GM12878 (cell line): ENCODE measurements at regions not wholly inside any gene's neighbourhood (a gene's known extent, or its start where the extent isn't known, plus 50 kb on each side); places are given as distances from the start of the nearest gene placed in this dataset.

Experiments used
- ATAC-seq: fragments of 200-7000 bp; cut with Tn5 transposase; 3 replicates; pipeline ENCODE4 v1.9.1; 2020; ENCODE audit warnings: mild to moderate bottlenecking, moderate library complexity
- BruUV-seq: library from RNA; stranded (reverse); fragments of 400-500 nt; replicated peaks from 2 replicates; lab custom pipeline; 2021; lab: Mats Ljungman, UMichigan
- CTCF ChIA-PET: fragments of 300-600 bp; sonication (Branson Sonifier 250); formaldehyde crosslinking; extraction: SDS; loops from one replicate; lab custom pipeline; 2021; ENCODE audit warnings: inconsistent platforms; lab: Yijun Ruan, JAX
- POLR2A ChIA-PET: fragments of 350-600 bp; formaldehyde crosslinking; extraction: SDS; loops from one replicate; lab custom pipeline; 2021; ENCODE audit warnings: inconsistent platforms; lab: Charles Lee
- RAD21 ChIA-PET: fragments of 300-600 bp; sonication (Branson Sonifier 250); formaldehyde crosslinking; loops from one replicate; lab custom pipeline; 2023; ENCODE audit warnings: antibody characterized with exemption; ENCODE audit not compliant: unreplicated experiment; lab: Charles Lee
- SMC1A ChIA-PET: fragments of 300-600 bp; sonication (Branson Sonifier 250); formaldehyde crosslinking; loops from one replicate; lab custom pipeline; 2023; ENCODE audit not compliant: unreplicated experiment, uncharacterized antibody; lab: Charles Lee
- DNase-seq: peaks from one replicate; pipeline ENCODE4 v3.0.0-alpha.2; 2011; ENCODE audit warnings: low read depth, low spot score
- FAIRE-seq: peaks from 3 replicates; lab custom pipeline; 2011; peaks lifted over from hg19 to GRCh38; lab: Jason Lieb, UNC
- H2AFZ ChIP-seq: 2 replicates; pipeline ENCODE4 v1.6.0; 2011; ENCODE audit warnings: low read depth, low read length, control low read depth; ENCODE audit not compliant: control insufficient read depth
- H3K27ac ChIP-seq: 2 replicates; pipeline ENCODE4 v1.5.1; 2011; ENCODE audit warnings: control low read depth; ENCODE audit not compliant: control insufficient read depth, insufficient read depth
- H3K27me3 ChIP-seq, 2 experiments: replicated peaks in 1 of 2; 2 replicates each; pipeline versions ENCODE4 v1.6.0 to v1.6.1; 2011; ENCODE audit warnings: low read length in 1 of 2; ENCODE audit not compliant: control insufficient read depth in 2 of 2, insufficient read depth in 2 of 2
- H3K36me3 ChIP-seq, 2 experiments: 2 replicates each; pipeline ENCODE4 v1.5.1; 2011; ENCODE audit warnings: low read length in 1 of 2; ENCODE audit not compliant: control insufficient read depth in 2 of 2, insufficient read depth in 2 of 2
- H3K4me1 ChIP-seq: 2 replicates; pipeline ENCODE4 v1.6.1; 2011; ENCODE audit warnings: mild to moderate bottlenecking, low read length, moderate library complexity, mixed read lengths; ENCODE audit not compliant: control insufficient read depth, insufficient read depth
- H3K4me2 ChIP-seq: 2 replicates; pipeline ENCODE4 v1.6.0; 2011; ENCODE audit warnings: control low read depth; ENCODE audit not compliant: control insufficient read depth, insufficient read depth
- H3K4me3 ChIP-seq: fragments of 200-600 bp; sonication (generic); 2 replicates; pipeline ENCODE4 v1.5.1; 2016
- H3K79me2 ChIP-seq: 2 replicates; pipeline ENCODE4 v1.6.0; 2011; ENCODE audit warnings: low read length; ENCODE audit not compliant: control insufficient read depth, insufficient read depth
- H3K9ac ChIP-seq: 2 replicates; pipeline ENCODE4 v1.8.0; 2011; ENCODE audit warnings: low read length, control low read depth, mixed read lengths; ENCODE audit not compliant: control insufficient read depth, insufficient read depth
- H3K9me3 ChIP-seq: replicated peaks from 3 replicates; pipeline ENCODE4 v1.5.1; 2011; ENCODE audit warnings: mild to moderate bottlenecking, low read length; ENCODE audit not compliant: control insufficient read depth, insufficient read depth
- H4K20me1 ChIP-seq: 2 replicates; pipeline ENCODE4 v1.6.0; 2011; ENCODE audit not compliant: control insufficient read depth, insufficient read depth
- CBX5 ChIP-seq: sonication (generic); IDR thresholded peaks from 2 replicates; pipeline ENCODE4 v1.6.1; 2016; ENCODE audit warnings: low read depth, moderate library complexity, mild to moderate bottlenecking, inconsistent platforms
- EED ChIP-seq: sonication (generic); IDR thresholded peaks from 2 replicates; pipeline ENCODE4 v1.6.1; 2016; ENCODE audit warnings: antibody characterized with exemption, low read depth
- ELK1 ChIP-seq: IDR thresholded peaks from 2 replicates; pipeline ENCODE4 v1.6.1; 2012; ENCODE audit warnings: low read depth, low read length, improper control_type of control experiment
- EP300 ChIP-seq, 2 experiments: fragments of 150-350 bp in 1 of 2; IDR thresholded peaks; 2 replicates each; pipeline ENCODE4 v1.6.1; 2011 to 2012; ENCODE audit warnings: low read depth in 2 of 2, low read length in 2 of 2, borderline replicate concordance in 1 of 2, improper control_type of control experiment in 1 of 2, inconsistent platforms in 1 of 2; ENCODE audit not compliant: control insufficient read depth in 1 of 2
- FOXM1 ChIP-seq: IDR thresholded peaks from 2 replicates; pipeline ENCODE4 v1.6.1; 2012; ENCODE audit warnings: low read depth, mild to moderate bottlenecking, inconsistent platforms, low read length, moderate library complexity
- GABPA ChIP-seq: IDR thresholded peaks from 2 replicates; pipeline ENCODE4 v1.6.1; 2014; ENCODE audit warnings: antibody characterized with exemption, low read depth, mild to moderate bottlenecking, inconsistent platforms
- HCFC1 ChIP-seq: fragments of 150-350 bp; IDR thresholded peaks from 2 replicates; pipeline ENCODE4 v1.6.1; 2014; ENCODE audit warnings: low read length
- IRF3 ChIP-seq: fragments of 450-650 bp; IDR thresholded peaks from 2 replicates; pipeline ENCODE4 v1.6.1; 2014; ENCODE audit warnings: mild to moderate bottlenecking
- MEF2B ChIP-seq: fragments of 450-650 bp; IDR thresholded peaks from 2 replicates; pipeline ENCODE4 v1.6.1; 2018; ENCODE audit warnings: mild to moderate bottlenecking, moderate library complexity; ENCODE audit not compliant: partially characterized antibody, poor library complexity, severe bottlenecking
- NBN ChIP-seq: fragments of 450-650 bp; IDR thresholded peaks from 2 replicates; pipeline ENCODE4 v1.6.1; 2016
- NFYB ChIP-seq: IDR thresholded peaks from 2 replicates; pipeline ENCODE4 v1.6.1; 2011; ENCODE audit warnings: low read depth, mild to moderate bottlenecking, low read length, improper control_type of control experiment, moderate library complexity; ENCODE audit not compliant: insufficient read depth
- NRF1 ChIP-seq: conservative IDR thresholded peaks from 2 replicates; pipeline ENCODE4 v1.6.1; 2011; ENCODE audit warnings: mild to moderate bottlenecking, low read depth, low read length, improper control_type of control experiment
- POLR2A ChIP-seq: IDR thresholded peaks from 2 replicates; pipeline ENCODE4 v1.6.1; 2011; ENCODE audit warnings: low read depth, mild to moderate bottlenecking, low read length
- RB1 ChIP-seq: fragments of 450-650 bp; formaldehyde crosslinking; IDR thresholded peaks from 2 replicates; pipeline ENCODE4 v1.6.1; 2017; ENCODE audit warnings: mild to moderate bottlenecking, borderline replicate concordance
- RBBP5 ChIP-seq: fragments of 200-600 bp; sonication (generic); conservative IDR thresholded peaks from 2 replicates; pipeline ENCODE4 v1.6.1; 2016
- RFX5 ChIP-seq: IDR thresholded peaks from 2 replicates; pipeline ENCODE4 v1.6.1; 2011; ENCODE audit warnings: low read depth, low read length, improper control_type of control experiment
- SIN3A ChIP-seq: IDR thresholded peaks from 2 replicates; pipeline ENCODE4 v1.6.1; 2012; ENCODE audit warnings: low read depth, low read length, improper control_type of control experiment
- SIX5 ChIP-seq: IDR thresholded peaks from 2 replicates; pipeline ENCODE4 v1.6.1; 2011; ENCODE audit warnings: mild to moderate bottlenecking, low read depth, low read length, moderate library complexity; ENCODE audit not compliant: severe bottlenecking
- SREBF2 ChIP-seq: IDR thresholded peaks from 2 replicates; pipeline ENCODE4 v1.6.1; 2012; ENCODE audit warnings: mild to moderate bottlenecking, low read length
- STAT3 ChIP-seq: IDR thresholded peaks from 2 replicates; pipeline ENCODE4 v1.6.1; 2011; ENCODE audit warnings: low read depth, low read length, improper control_type of control experiment
- SUPT20H ChIP-seq: IDR thresholded peaks from 2 replicates; pipeline ENCODE4 v1.6.1; 2011; ENCODE audit warnings: low read depth, mild to moderate bottlenecking, low read length, moderate library complexity, borderline replicate concordance; ENCODE audit not compliant: control insufficient read depth
- TARDBP ChIP-seq: IDR thresholded peaks from 2 replicates; pipeline ENCODE4 v1.6.1; 2016; ENCODE audit warnings: borderline replicate concordance
- TCF7 ChIP-seq: IDR thresholded peaks from 2 replicates; pipeline ENCODE4 v1.6.1; 2014; ENCODE audit warnings: antibody characterized with exemption, borderline replicate concordance
- ZNF207 ChIP-seq: fragments of 450-650 bp; IDR thresholded peaks from 2 replicates; pipeline ENCODE4 v1.6.1; 2014; ENCODE audit warnings: antibody characterized with exemption, mild to moderate bottlenecking, borderline replicate concordance
- WGBS: methylation state at CpG from one replicate; pipeline ENCODE4 v1.1.6; 2016; ENCODE audit warnings: low lambda C conversion rate; ENCODE audit not compliant: insufficient replicate concordance, insufficient coverage; ENCODE audit errors: missing lambda C conversion rate; 5-methylcytosine and 5-hydroxymethylcytosine counted together
- in situ Hi-C: fragments of 300-500 bp; cut with MboI; formaldehyde crosslinking; loops from 9 replicates; pipeline ENCODE4 v1.14.3; 2018; ENCODE audit warnings: mixed read lengths
- intact Hi-C: fragments of 100-400 bp; cut with micrococcal nuclease; formaldehyde crosslinking; loops from one replicate; pipeline ENCODE4 v1.14.2; 2022; ENCODE audit not compliant: unreplicated experiment
- TF ChIP-seq, protein P1 (sequence below): fragments of 450-650 bp; conservative IDR thresholded peaks from 2 replicates; pipeline ENCODE4 v1.6.1; 2017; ENCODE audit warnings: mild to moderate bottlenecking, moderate library complexity

DNA sequence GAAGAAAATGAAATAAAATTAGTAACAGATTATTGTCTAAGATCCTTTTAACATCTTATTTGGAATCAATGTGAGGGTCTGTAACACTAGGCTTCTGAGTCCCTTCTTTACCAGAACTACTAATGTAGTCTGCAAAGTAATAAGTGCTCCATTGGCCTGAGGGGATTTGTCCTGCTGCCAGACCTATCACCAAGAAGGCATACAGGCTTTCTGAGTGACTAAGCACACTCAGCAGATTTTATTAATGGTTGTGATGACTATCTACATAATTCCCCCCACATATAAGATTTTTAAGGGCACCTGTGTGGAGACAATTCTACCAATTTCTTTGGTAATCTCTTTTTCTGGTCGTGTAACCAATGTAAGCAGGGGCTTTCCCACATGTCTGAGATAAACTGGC, 365.0 kb upstream of the FAT3 start (continued):
- TF ChIP-seq MEF2B (no peak), SREBF2 (no peak), EED (no peak), IRF3 (no peak), NRF1 (no peak), RFX5 (no peak), ZNF207 (no peak), FOXM1 (no peak), STAT3 (no peak)
- TF ChIP-seq, protein P1, sequence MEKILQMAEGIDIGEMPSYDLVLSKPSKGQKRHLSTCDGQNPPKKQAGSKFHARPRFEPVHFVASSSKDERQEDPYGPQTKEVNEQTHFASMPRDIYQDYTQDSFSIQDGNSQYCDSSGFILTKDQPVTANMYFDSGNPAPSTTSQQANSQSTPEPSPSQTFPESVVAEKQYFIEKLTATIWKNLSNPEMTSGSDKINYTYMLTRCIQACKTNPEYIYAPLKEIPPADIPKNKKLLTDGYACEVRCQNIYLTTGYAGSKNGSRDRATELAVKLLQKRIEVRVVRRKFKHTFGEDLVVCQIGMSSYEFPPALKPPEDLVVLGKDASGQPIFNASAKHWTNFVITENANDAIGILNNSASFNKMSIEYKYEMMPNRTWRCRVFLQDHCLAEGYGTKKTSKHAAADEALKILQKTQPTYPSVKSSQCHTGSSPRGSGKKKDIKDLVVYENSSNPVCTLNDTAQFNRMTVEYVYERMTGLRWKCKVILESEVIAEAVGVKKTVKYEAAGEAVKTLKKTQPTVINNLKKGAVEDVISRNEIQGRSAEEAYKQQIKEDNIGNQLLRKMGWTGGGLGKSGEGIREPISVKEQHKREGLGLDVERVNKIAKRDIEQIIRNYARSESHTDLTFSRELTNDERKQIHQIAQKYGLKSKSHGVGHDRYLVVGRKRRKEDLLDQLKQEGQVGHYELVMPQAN = no peak

GRCh38 chr11:91857179-91857578, 367.4 kb upstream of the FAT3 start:
- POLR2A ChIA-PET = no interaction called here
- Histone ChIP-seq H3K9me3 (no peaks in the 10 kb centered on the region), H3K4me2 (no peak overlapping the region), H3K4me1 (no peaks in the 10 kb centered on the region), H3K27ac (no peak overlapping the region), H2AFZ (no peak overlapping the region), H3K9ac (no peak overlapping the region), H4K20me1 (no peaks in the 10 kb centered on the region), H3K27me3 (no peaks in the 10 kb centered on the region), H3K36me3 (no peaks in the 10 kb centered on the region), H3K79me2 (no peaks in the 10 kb centered on the region), H3K4me3 (no peak overlapping the region)
- in situ Hi-C loops = no loop called here
- FAIRE-seq (no peak), DNase-seq (no peak), ATAC-seq (no peak)
- 6% methylated on average over 1 of the region's 1 CpG for WGBS
- intact Hi-C loops = no loop called here
- RAD21 ChIA-PET = no interaction called here
- SMC1A ChIA-PET = interaction anchor here (1.4 kb wide), 1 partner anchor 8 kb away, joined by 4 read pairs; no protein-coding TSS in a partner anchor
- CTCF ChIA-PET = no interaction called here
- no TSS peak for BruUV-seq
- no peak for TF ChIP-seq RB1
- TF ChIP-seq RBBP5 = no peak
- no peak for TF ChIP-seq POLR2A
- no peak for TF ChIP-seq ELK1
- no peak for TF ChIP-seq TARDBP
- no peak for TF ChIP-seq SIX5
- no peak for TF ChIP-seq NFYB
- no peak for TF ChIP-seq GABPA
- no peak for TF ChIP-seq EP300 (IDR thresholded peaks at IDR 0.05; ENCODE audit: borderline replicate concordance in 1 of 2, control insufficient read depth in 1 of 2, low read depth in 2 of 2, low read length in 2 of 2)
- TF ChIP-seq CBX5 = no peak
- no peak for TF ChIP-seq NBN
- no peak for TF ChIP-seq TCF7
- no peak for TF ChIP-seq HCFC1
- TF ChIP-seq SUPT20H = no peak
- TF ChIP-seq SIN3A = no peak
